HG02678 (cell line): ENCODE measurements at regions not wholly inside any gene's neighbourhood (a gene's known extent, or its start where the extent isn't known, plus 50 kb on each side); places are given as distances from the start of the nearest gene placed in this dataset.
"Not testable (repeated sequence)": the region's sequence is repeated elsewhere in the genome, so short reads cannot be mapped to it uniquely, and the experiment has no call there.

Source experiments
- ATAC-seq: cut with Tn5 transposase; IDR thresholded peaks from one replicate; pipeline ENCODE4 v1.9.1; 2021; ENCODE audit warnings: mild to moderate bottlenecking, moderate library complexity; ENCODE audit not compliant: unreplicated experiment

- no peak for ATAC-seq
Observed at GRCh38 chr14:58752289-58752688, 114.5 kb downstream of the DACT1 start.

- no peak for ATAC-seq
Observed at GRCh38 chr14:58752771-58753201, 115.0 kb downstream of the DACT1 start.

GRCh38 chr14:58755031-58755925 is 117.5 kb downstream of the DACT1 start:
- no peak for ATAC-seq

- ATAC-seq, result no peak
Observed at GRCh38 chr14:58760121-58760520, 122.4 kb downstream of the DACT1 start.

- ATAC-seq, result no peak
Observed at GRCh38 chr14:58762629-58763028, 124.9 kb downstream of the DACT1 start.

- no peak for ATAC-seq
Observed at GRCh38 chr14:58763210-58763609, 125.4 kb downstream of the DACT1 start.

GRCh38 chr14:58765418-58765831 is 127.7 kb downstream of the DACT1 start:
- no peak for ATAC-seq

- no peak for ATAC-seq
Observed at GRCh38 chr14:58765843-58766242, 128.1 kb downstream of the DACT1 start.

GRCh38 chr14:58769011-58769643 is 131.4 kb downstream of the DACT1 start:
- ATAC-seq, result no peak

GRCh38 chr14:58769771-58770170 is 132.0 kb downstream of the DACT1 start:
- no peak for ATAC-seq

- no peak for ATAC-seq
Observed at GRCh38 chr14:58770491-58770982, 132.8 kb downstream of the DACT1 start.

GRCh38 chr14:58771016-58771415 is 133.3 kb downstream of the DACT1 start:
- no peak for ATAC-seq

- no peak for ATAC-seq
Observed at GRCh38 chr14:58772116-58772515, 134.4 kb downstream of the DACT1 start.

- no peak for ATAC-seq
Observed at GRCh38 chr14:58772794-58773620, 135.2 kb downstream of the DACT1 start.

- no peak for ATAC-seq
Observed at GRCh38 chr14:58774531-58774930, 136.8 kb downstream of the DACT1 start.

- ATAC-seq, result not testable (repeated sequence)
Observed at GRCh38 chr14:58775130-58775529, 137.4 kb downstream of the DACT1 start.

GRCh38 chr14:58776516-58776915 is 138.8 kb downstream of the DACT1 start:
- no peak for ATAC-seq

GRCh38 chr14:58777541-58777979 is 139.8 kb downstream of the DACT1 start:
- no peak for ATAC-seq

GRCh38 chr14:58778202-58778601 is 140.4 kb downstream of the DACT1 start:
- no peak for ATAC-seq

GRCh38 chr14:58779376-58779775 is 141.6 kb downstream of the DACT1 start:
- no peak for ATAC-seq

GRCh38 chr14:58780185-58780584 is 142.4 kb downstream of the DACT1 start:
- ATAC-seq, result no peak
